GM18951 (cell line): ENCODE measurements at regions not wholly inside any gene's neighbourhood (a gene's known extent, or its start where the extent isn't known, plus 50 kb on each side); places are given as distances from the start of the nearest gene placed in this dataset.
"Not testable (repeated sequence)": the region's sequence is repeated elsewhere in the genome, so short reads cannot be mapped to it uniquely, and the experiment has no call there.

Experiments used
- POLR2A ChIP-seq: IDR thresholded peaks from 4 replicates; pipeline ENCODE4 v1.6.1; 2011; ENCODE audit warnings: mild to moderate bottlenecking; ENCODE audit not compliant: insufficient read length, insufficient read depth; ENCODE audit errors: extremely low read depth
- in situ Hi-C: fragments of 300-500 bp; cut with MboI; formaldehyde crosslinking; loops from one replicate; pipeline ENCODE4 v1.12.0; 2022; ENCODE audit warnings: low sequenced_read_pairs, mixed read lengths, inconsistent platforms; ENCODE audit not compliant: unreplicated experiment

- in situ Hi-C loops = no loop called here
Measured at GRCh38 chr2:234375176-234375880, 121.6 kb downstream of the ARL4C start.

GRCh38 chr2:234374736-234375135 is 122.1 kb downstream of the ARL4C start:
- in situ Hi-C loops = no loop called here
- no peak for TF ChIP-seq POLR2A

More at GRCh38 chr2:234375176-234375880, 121.6 kb downstream of the ARL4C start:
- no peak for TF ChIP-seq POLR2A

GRCh38 chr2:234374150-234374508 is 122.8 kb downstream of the ARL4C start:
- in situ Hi-C loops = no loop called here
- TF ChIP-seq POLR2A = no peak

GRCh38 chr2:234373481-234374149 is 123.3 kb downstream of the ARL4C start:
- TF ChIP-seq POLR2A = no peak
- in situ Hi-C loops = no loop called here

- no peak for TF ChIP-seq POLR2A
- in situ Hi-C loops = no loop called here
Measured at GRCh38 chr2:234373060-234373459, 123.8 kb downstream of the ARL4C start.

- in situ Hi-C loops = no loop called here
- no peak for TF ChIP-seq POLR2A
Measured at GRCh38 chr2:234372506-234372905, 124.4 kb downstream of the ARL4C start.

- no peak for TF ChIP-seq POLR2A
- in situ Hi-C loops = no loop called here
Measured at GRCh38 chr2:234368861-234369261, 128.0 kb downstream of the ARL4C start.

- in situ Hi-C loops = no loop called here
- no peak for TF ChIP-seq POLR2A
Measured at GRCh38 chr2:234366891-234367290, 130.0 kb downstream of the ARL4C start.

- no peak for TF ChIP-seq POLR2A
- in situ Hi-C loops = no loop called here
Measured at GRCh38 chr2:234364661-234365060, 132.2 kb downstream of the ARL4C start.

- no peak for TF ChIP-seq POLR2A
- in situ Hi-C loops = no loop called here
Measured at GRCh38 chr2:234363647-234364294, 133.1 kb downstream of the ARL4C start.

- in situ Hi-C loops = no loop called here
Measured at GRCh38 chr2:234363011-234363487, 133.8 kb downstream of the ARL4C start.

GRCh38 chr2:234360313-234360975 is 136.4 kb downstream of the ARL4C start:
- in situ Hi-C loops = not testable (repeated sequence)

More at GRCh38 chr2:234363011-234363487, 133.8 kb downstream of the ARL4C start:
- no peak for TF ChIP-seq POLR2A

GRCh38 chr2:234357666-234358065 is 139.2 kb downstream of the ARL4C start:
- TF ChIP-seq POLR2A = no peak
- in situ Hi-C loops = no loop called here

GRCh38 chr2:234355808-234356365 is 141.0 kb downstream of the ARL4C start:
- in situ Hi-C loops = no loop called here
- TF ChIP-seq POLR2A = no peak
